SK-N-SH (cell line): ENCODE measurements at regions not wholly inside any gene's neighbourhood (a gene's known extent, or its start where the extent isn't known, plus 50 kb on each side); places are given as distances from the start of the nearest gene placed in this dataset.

Experiments used
- CTCF ChIA-PET: fragments of 300-600, 350-600 bp; formaldehyde crosslinking; extraction: SDS; loops from one replicate; lab custom pipeline; 2021; lab: Yijun Ruan, JAX
- POLR2A ChIA-PET: fragments of 350-600 bp; sonication (Branson Sonifier 250); formaldehyde crosslinking; extraction: SDS; loops from one replicate; lab custom pipeline; 2020; ENCODE audit warnings: antibody characterized with exemption, inconsistent platforms; lab: Yijun Ruan, JAX
- DNase-seq: peaks from one replicate; pipeline ENCODE4 v3.0.0; 2012
- H2AFZ ChIP-seq: fragments of 200-600 bp; sonication (generic); 2 replicates; pipeline ENCODE4 v1.8.1; 2016; ENCODE audit warnings: antibody characterized with exemption, mild to moderate bottlenecking, low read depth
- H3F3A ChIP-seq: fragments of 200-600 bp; sonication (generic); replicated peaks from 2 replicates; pipeline ENCODE3; 2016; ENCODE audit warnings: antibody characterized with exemption, mild to moderate bottlenecking; ENCODE audit not compliant: insufficient read depth
- H3K27ac ChIP-seq, 2 experiments: fragments of 200-500 bp in 1 of 2; fragments of 200-600 bp in 1 of 2; sonication (Bioruptor generic) in 1 of 2; sonication (generic), shearing (Covaris generic) in 1 of 2; 2 replicates each; pipeline versions ENCODE4 v1.5.1 to v1.6.1; 2014 to 2016; ENCODE audit warnings: low read depth in 2 of 2, inconsistent platforms in 1 of 2, low read length in 1 of 2, mild to moderate bottlenecking in 1 of 2, mixed read lengths in 1 of 2
- H3K27me3 ChIP-seq: fragments of 200-600 bp; sonication (generic), shearing (Covaris generic); 2 replicates; pipeline ENCODE4 v1.6.1; 2016; ENCODE audit warnings: mixed run types; ENCODE audit not compliant: insufficient read depth
- H3K36me3 ChIP-seq, 2 experiments: fragments of 200-500 bp in 1 of 2; fragments of 200-600 bp in 1 of 2; sonication (Bioruptor generic) in 1 of 2; sonication (generic) in 1 of 2; replicated peaks in 1 of 2; 2 replicates each; pipeline versions ENCODE3 to v1.5.1; 2014 to 2016; ENCODE audit warnings: low read length in 1 of 2, mild to moderate bottlenecking in 1 of 2; ENCODE audit not compliant: insufficient read depth in 2 of 2, control insufficient read depth in 1 of 2
- H3K4me1 ChIP-seq, 2 experiments: fragments of 200-500 bp in 1 of 2; fragments of 200-600 bp in 1 of 2; sonication (Bioruptor generic) in 1 of 2; sonication (generic), shearing (Covaris generic) in 1 of 2; 2 replicates each; pipeline versions ENCODE4 v1.5.1 to v1.6.1; 2014 to 2016; ENCODE audit warnings: low read depth in 1 of 2, low read length in 1 of 2, mixed run types in 1 of 2; ENCODE audit not compliant: insufficient read depth in 2 of 2, control insufficient read depth in 1 of 2
- H3K4me2 ChIP-seq: fragments of 200-600 bp; sonication (generic), shearing (Covaris generic); 2 replicates; pipeline ENCODE4 v1.6.1; 2017; ENCODE audit warnings: mixed run types
- H3K4me3 ChIP-seq, 2 experiments: fragments of 200-500 bp in 1 of 2; fragments of 200-600 bp in 1 of 2; sonication (Bioruptor generic) in 1 of 2; sonication (generic), shearing (Covaris generic) in 1 of 2; 2 replicates each; pipeline versions ENCODE4 v1.5.1 to v1.8.1; 2014 to 2016; ENCODE audit warnings: low read depth in 2 of 2, inconsistent platforms in 1 of 2, low read length in 1 of 2, mild to moderate bottlenecking in 1 of 2, mixed read lengths in 1 of 2, moderate library complexity in 1 of 2
- H3K79me2 ChIP-seq: fragments of 200-600 bp; sonication (generic); 2 replicates; pipeline ENCODE4 v1.8.1; 2017; ENCODE audit warnings: mild to moderate bottlenecking; ENCODE audit not compliant: insufficient read depth
- H3K9ac ChIP-seq: fragments of 200-600 bp; sonication (generic); 2 replicates; pipeline ENCODE4 v1.6.1; 2017; ENCODE audit warnings: mixed run types
- H3K9me2 ChIP-seq: fragments of 200-600 bp; sonication (generic); 2 replicates; pipeline ENCODE4 v1.6.1; 2017; ENCODE audit warnings: mixed run types
- H3K9me3 ChIP-seq: fragments of 200-600 bp; sonication (generic); 2 replicates; pipeline ENCODE4 v1.6.1; 2017; ENCODE audit warnings: mixed run types, mild to moderate bottlenecking, moderate library complexity
- H4K20me1 ChIP-seq: fragments of 200-600 bp; sonication (generic); 2 replicates; pipeline ENCODE4 v1.6.1; 2017; ENCODE audit warnings: mild to moderate bottlenecking, mixed run types; ENCODE audit not compliant: insufficient read depth
- CHD2 ChIP-seq: fragments of 150-350 bp; IDR thresholded peaks from 2 replicates; pipeline ENCODE4 v1.6.1; 2018; ENCODE audit warnings: low read length; ENCODE audit not compliant: partially characterized antibody
- ELF1 ChIP-seq: IDR thresholded peaks from 2 replicates; pipeline ENCODE4 v1.4.0; 2012
- EP300 ChIP-seq, 2 experiments: IDR thresholded peaks; 2 replicates each; pipeline versions ENCODE4 v1.4.0 to v1.6.1; 2012; ENCODE audit warnings: borderline replicate concordance in 1 of 2, low read depth in 1 of 2, low read length in 1 of 2
- EZH2phosphoT487 ChIP-seq: fragments of 200-600 bp; sonication (generic); IDR thresholded peaks from 2 replicates; pipeline ENCODE4 v1.6.1; 2017; ENCODE audit warnings: low read depth, mixed run types, mild to moderate bottlenecking, antibody characterized with exemption, moderate library complexity, borderline replicate concordance
- FOSL2 ChIP-seq: IDR thresholded peaks from 2 replicates; pipeline ENCODE4 v1.4.0; 2012; ENCODE audit warnings: low read depth, mild to moderate bottlenecking, moderate library complexity, borderline replicate concordance
- FOXM1 ChIP-seq: IDR thresholded peaks from 2 replicates; pipeline ENCODE4 v1.4.0; 2012; ENCODE audit warnings: low read depth, mild to moderate bottlenecking
- GABPA ChIP-seq: IDR thresholded peaks from 2 replicates; pipeline ENCODE4 v1.4.0; 2012; ENCODE audit warnings: low read depth, mild to moderate bottlenecking
- GATA2 ChIP-seq: sonication (generic); formaldehyde crosslinking; IDR thresholded peaks from 2 replicates; pipeline ENCODE4 v1.5.0; 2020; ENCODE audit warnings: mild to moderate bottlenecking, missing genetic modification reagents
- IRF3 ChIP-seq: fragments of 150-350 bp; IDR thresholded peaks from 2 replicates; pipeline ENCODE4 v1.6.1; 2016; ENCODE audit warnings: mild to moderate bottlenecking, low read depth, low read length
- JUND ChIP-seq: IDR thresholded peaks from 2 replicates; pipeline ENCODE4 v1.4.0; 2012
- MAX ChIP-seq: IDR thresholded peaks from 2 replicates; pipeline ENCODE4 v1.4.0; 2012; ENCODE audit warnings: low read depth
- NFIC ChIP-seq: IDR thresholded peaks from 2 replicates; pipeline ENCODE4 v1.4.0; 2012; ENCODE audit warnings: borderline replicate concordance
- PBX3 ChIP-seq: IDR thresholded peaks from 2 replicates; pipeline ENCODE4; 2012
- POLR2AphosphoS5 ChIP-seq: IDR thresholded peaks from 2 replicates; pipeline ENCODE4 v1.6.1; 2012; ENCODE audit warnings: low read depth, low read length
- RAD21 ChIP-seq: IDR thresholded peaks from 2 replicates; pipeline ENCODE4 v1.6.1; 2012; ENCODE audit warnings: mild to moderate bottlenecking, low read length
- RCOR1 ChIP-seq: fragments of 150-350 bp; IDR thresholded peaks from 2 replicates; pipeline ENCODE4 v1.6.1; 2017; ENCODE audit warnings: antibody characterized with exemption, low read length
- RFX5 ChIP-seq: IDR thresholded peaks from 2 replicates; pipeline ENCODE4 v1.6.1; 2012; ENCODE audit warnings: mild to moderate bottlenecking, improper control_type of control experiment, low read length
- RXRA ChIP-seq: IDR thresholded peaks from 2 replicates; pipeline ENCODE4 v1.4.0; 2012; ENCODE audit warnings: low read depth, mild to moderate bottlenecking, borderline replicate concordance
- SMC3 ChIP-seq: IDR thresholded peaks from 2 replicates; pipeline ENCODE4 v1.6.1; 2012; ENCODE audit warnings: low read depth, low read length, improper control_type of control experiment
- TCF12 ChIP-seq: IDR thresholded peaks from 2 replicates; pipeline ENCODE4 v1.4.0; 2012
- USF1 ChIP-seq: IDR thresholded peaks from 2 replicates; pipeline ENCODE4 v1.4.0; 2012; ENCODE audit warnings: low read depth, borderline replicate concordance
- YY1 ChIP-seq: IDR thresholded peaks from 2 replicates; pipeline ENCODE4 v1.4.0; 2012; ENCODE audit warnings: low read depth, mild to moderate bottlenecking
- WGBS: methylation state at CpG from one replicate; pipeline ENCODE4 v1.1.6; 2017; ENCODE audit warnings: low lambda C conversion rate; 5-methylcytosine and 5-hydroxymethylcytosine counted together
- TF ChIP-seq, protein P1 (sequence below): fragments of 200-600 bp; sonication (generic); IDR thresholded peaks from 2 replicates; pipeline ENCODE4 v1.6.1; 2017; ENCODE audit warnings: antibody characterized with exemption, mild to moderate bottlenecking, moderate library complexity

DNA sequence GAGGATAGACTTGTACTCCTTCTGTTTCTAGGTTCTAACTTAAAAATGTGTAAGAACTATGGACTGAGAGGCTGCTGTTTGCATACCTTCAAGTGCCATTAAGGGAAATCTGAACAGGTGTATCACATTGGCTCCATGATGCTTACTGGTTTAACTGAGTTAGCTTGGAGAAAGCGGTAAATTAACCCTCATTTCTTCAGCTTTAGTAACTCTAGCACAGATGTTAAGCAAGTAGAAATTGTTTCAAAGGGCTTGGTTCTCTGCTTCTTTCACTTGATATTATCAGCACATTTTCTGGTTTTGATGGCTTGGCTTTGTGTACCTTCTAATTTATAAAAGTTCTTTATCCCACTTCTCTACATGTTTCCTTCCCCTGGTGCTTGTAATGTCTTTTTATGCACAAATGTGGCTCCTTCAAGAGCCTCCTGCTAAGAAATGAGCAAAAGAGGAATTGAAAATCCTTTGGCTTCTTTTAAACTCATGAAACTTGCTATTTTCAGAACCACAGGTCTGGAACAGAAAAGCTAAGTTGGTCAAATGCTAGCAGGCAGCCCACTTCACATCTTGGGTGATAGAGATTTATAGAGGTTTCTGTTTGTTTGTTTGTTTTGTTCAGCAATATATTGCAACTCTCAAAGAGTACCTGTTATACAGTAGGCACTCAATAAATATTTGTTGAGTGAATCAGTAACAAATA lies 249.9 kb upstream of the THUMPD2 start:
- TF ChIP-seq ELF1 (no peak), NFIC (no peak), SMC3 (no peak), RFX5 (no peak), TCF12 (no peak), RAD21 (no peak), YY1 (no peak), CHD2 (no peak), PBX3 (no peak), POLR2AphosphoS5 (no peak), MAX (no peak), IRF3 (no peak), GATA2 (no peak), RCOR1 (no peak)
- CTCF ChIA-PET = no interaction called here
- no peaks in the 10 kb centered on the region for H3K27me3 ChIP-seq
- peaks cover 0 to 16% of the 10 kb centered on the region in 2 experiments; a peak in 1 of 4 replicates for H3K4me1 ChIP-seq
- H3K9ac ChIP-seq = no peak overlapping the region
- H3K36me3 ChIP-seq = no peaks in the 10 kb centered on the region
- H3K9me3 ChIP-seq = no peaks in the 10 kb centered on the region
- no peak overlapping the region for H3K4me3 ChIP-seq
- DNase-seq = no peak
- no peak overlapping the region for H2AFZ ChIP-seq
- peaks cover 19% of the 10 kb centered on the region for H3F3A ChIP-seq
- no peaks in the 10 kb centered on the region for H4K20me1 ChIP-seq
- POLR2A ChIA-PET = no interaction called here
- WGBS = 57% methylated on average over 1 of the region's 1 CpG
- no peaks in the 10 kb centered on the region for H3K9me2 ChIP-seq
- H3K27ac ChIP-seq = no peak overlapping the region
- H3K4me2 ChIP-seq = no peak overlapping the region
- no peaks in the 10 kb centered on the region for H3K79me2 ChIP-seq

GRCh38 chr2:40027968-40028367 lies 248.9 kb upstream of the THUMPD2 start:
- peaks cover 0 to 7% of the 10 kb centered on the region in 2 experiments; a peak in 1 of 4 replicates for H3K4me1 ChIP-seq
- no peaks in the 10 kb centered on the region for H4K20me1 ChIP-seq
- H3K27me3 ChIP-seq = no peaks in the 10 kb centered on the region
- H3K27ac ChIP-seq = no peak overlapping the region
- POLR2A ChIA-PET = no interaction called here
- H3K9me2 ChIP-seq = no peaks in the 10 kb centered on the region
- H3K4me3 ChIP-seq = no peak overlapping the region
- no peak overlapping the region for H2AFZ ChIP-seq
- no peak overlapping the region for H3K9ac ChIP-seq
- no peak overlapping the region for H3K4me2 ChIP-seq
- H3K36me3 ChIP-seq = no peaks in the 10 kb centered on the region
- peaks cover 10% of the 10 kb centered on the region for H3F3A ChIP-seq
- 74% methylated on average over 1 of the region's 1 CpG for WGBS
- no peaks in the 10 kb centered on the region for H3K79me2 ChIP-seq
- CTCF ChIA-PET = no interaction called here
- no peaks in the 10 kb centered on the region for H3K9me3 ChIP-seq
- no peak for DNase-seq
- TF ChIP-seq PBX3 (no peak), EP300 (IDR thresholded peaks at IDR 0.05; ENCODE audit: borderline replicate concordance in 1 of 2, low read depth in 1 of 2, low read length in 1 of 2) (no peak), JUND (no peak), MAX (no peak), YY1 (no peak), FOXM1 (no peak), FOSL2 (no peak), TCF12 (no peak), GABPA (no peak), USF1 (no peak), EZH2phosphoT487 (no peak), RXRA (no peak)
- TF ChIP-seq, protein P1, sequence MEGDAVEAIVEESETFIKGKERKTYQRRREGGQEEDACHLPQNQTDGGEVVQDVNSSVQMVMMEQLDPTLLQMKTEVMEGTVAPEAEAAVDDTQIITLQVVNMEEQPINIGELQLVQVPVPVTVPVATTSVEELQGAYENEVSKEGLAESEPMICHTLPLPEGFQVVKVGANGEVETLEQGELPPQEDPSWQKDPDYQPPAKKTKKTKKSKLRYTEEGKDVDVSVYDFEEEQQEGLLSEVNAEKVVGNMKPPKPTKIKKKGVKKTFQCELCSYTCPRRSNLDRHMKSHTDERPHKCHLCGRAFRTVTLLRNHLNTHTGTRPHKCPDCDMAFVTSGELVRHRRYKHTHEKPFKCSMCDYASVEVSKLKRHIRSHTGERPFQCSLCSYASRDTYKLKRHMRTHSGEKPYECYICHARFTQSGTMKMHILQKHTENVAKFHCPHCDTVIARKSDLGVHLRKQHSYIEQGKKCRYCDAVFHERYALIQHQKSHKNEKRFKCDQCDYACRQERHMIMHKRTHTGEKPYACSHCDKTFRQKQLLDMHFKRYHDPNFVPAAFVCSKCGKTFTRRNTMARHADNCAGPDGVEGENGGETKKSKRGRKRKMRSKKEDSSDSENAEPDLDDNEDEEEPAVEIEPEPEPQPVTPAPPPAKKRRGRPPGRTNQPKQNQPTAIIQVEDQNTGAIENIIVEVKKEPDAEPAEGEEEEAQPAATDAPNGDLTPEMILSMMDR = no peak
